ENCODE measurements at regions not wholly inside any gene's neighbourhood (a gene's known extent, or its start where the extent isn't known, plus 50 kb on each side); places are given as distances from the start of the nearest gene placed in this dataset.
A peak's percentile ranks its signal among the peaks of the same experiment; 100 is the strongest.
"Not testable (repeated sequence)": the region's sequence is repeated elsewhere in the genome, so short reads cannot be mapped to it uniquely, and the experiment has no call there.

DNA sequence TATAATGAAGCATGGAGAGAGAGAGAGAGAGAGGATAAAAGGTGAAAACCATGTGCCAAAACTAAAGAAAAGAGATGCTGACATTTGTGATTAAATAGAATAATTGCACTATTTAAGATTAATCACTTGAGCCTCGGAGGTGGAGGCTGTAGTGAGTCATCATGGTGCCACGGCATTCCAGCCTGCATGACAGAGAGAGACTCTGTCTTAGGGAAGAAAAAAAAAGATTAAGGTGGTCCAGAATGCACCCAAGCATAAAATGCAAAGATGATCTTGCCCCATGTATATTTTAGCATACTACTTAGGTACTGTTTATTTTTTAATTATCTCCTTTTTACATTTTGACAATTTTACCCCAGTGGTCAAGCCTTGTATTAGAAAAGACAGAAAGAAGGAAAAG, 742.5 kb downstream of the SPATA31A1 start:
- not testable (repeated sequence) for DNase-seq (ENCODE audit: low read depth in 2 of 2)

DNA sequence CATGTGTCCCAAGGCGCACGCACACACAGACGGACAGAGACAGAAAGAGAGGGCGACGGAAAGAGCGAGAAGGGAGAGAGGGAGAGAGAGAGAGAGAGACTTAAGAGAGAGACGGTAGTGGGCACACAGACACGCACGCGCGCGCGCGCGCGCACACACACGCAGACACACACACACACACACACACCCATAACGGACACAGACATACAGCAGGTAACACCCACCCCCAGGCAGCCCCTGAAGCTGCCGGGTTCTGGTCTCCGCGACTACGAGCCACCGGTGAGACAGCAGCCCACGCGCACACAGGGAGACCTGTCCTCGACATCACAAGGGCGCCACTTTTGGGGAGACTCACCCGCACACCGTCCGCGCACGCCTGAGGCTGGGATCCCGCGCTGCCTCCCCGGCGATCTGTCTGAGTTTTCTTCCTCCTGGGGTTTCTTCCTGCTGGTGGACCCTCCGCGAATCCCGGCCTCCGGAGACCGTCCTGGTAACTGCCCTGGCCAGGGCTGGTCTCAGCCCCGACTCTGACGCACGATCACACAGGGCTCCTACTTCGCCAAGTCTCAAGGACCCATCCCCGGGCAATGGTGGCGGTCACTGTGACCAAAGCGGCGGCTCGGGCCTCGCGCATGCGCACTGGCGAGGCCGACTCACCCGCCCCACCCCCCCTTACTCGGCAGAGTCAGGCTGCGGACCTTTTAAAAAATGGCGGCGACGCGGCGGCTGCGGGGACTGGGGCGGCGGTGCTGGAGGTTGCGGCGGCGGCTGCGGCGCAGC, 750.7 kb downstream of the SPATA31A1 start:
- peak in 1 of 2 donors; percentile 2 for DNase-seq (ENCODE audit: low read depth in 2 of 2)

DNA sequence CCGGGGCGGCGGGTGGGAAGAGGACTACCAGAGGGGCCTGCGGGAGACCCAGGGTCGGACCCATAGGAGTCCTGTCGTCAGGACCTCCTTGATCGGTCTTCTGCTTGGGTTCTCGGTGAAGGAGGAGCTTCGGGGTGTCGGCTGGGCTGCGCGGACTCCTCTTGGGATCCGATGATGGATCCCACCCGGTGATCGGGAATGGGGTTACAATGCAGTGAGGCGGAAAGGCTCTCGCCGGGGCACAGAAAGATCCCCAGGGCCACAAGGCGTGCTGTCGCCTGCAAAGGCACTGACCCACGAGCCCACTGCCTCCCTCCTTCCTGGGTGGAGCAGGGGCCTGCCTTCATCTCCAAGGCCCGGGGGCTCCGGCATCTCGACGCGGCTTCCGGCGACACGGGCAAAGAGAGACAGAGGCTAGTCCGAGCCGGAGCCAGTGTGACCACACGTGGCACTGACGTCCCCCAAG, 751.3 kb downstream of the SPATA31A1 start:
- DNase-seq (ENCODE audit: low read depth in 2 of 2): not testable (repeated sequence)

DNA sequence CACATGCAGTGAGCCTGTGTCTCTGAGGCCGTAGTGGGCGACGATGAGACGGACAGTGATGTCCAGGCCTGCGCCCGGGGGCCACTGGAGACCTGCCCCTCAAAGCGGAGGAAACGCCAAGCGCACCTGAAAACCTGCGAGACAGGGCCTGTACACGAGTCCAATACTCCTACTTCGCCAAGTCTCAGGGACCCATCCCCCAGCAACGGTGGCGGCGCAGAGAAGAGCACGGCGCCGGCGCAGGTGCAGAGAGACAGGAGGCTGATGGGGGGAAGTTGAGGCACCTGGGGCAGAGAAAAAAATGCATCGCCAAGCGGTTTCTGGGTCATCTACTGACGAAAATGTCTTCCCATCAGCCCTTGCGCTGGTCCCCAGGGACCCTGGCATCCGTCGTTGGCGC, 751.8 kb downstream of the SPATA31A1 start:
- DNase-seq (ENCODE audit: low read depth in 2 of 2): not testable (repeated sequence)

DNA sequence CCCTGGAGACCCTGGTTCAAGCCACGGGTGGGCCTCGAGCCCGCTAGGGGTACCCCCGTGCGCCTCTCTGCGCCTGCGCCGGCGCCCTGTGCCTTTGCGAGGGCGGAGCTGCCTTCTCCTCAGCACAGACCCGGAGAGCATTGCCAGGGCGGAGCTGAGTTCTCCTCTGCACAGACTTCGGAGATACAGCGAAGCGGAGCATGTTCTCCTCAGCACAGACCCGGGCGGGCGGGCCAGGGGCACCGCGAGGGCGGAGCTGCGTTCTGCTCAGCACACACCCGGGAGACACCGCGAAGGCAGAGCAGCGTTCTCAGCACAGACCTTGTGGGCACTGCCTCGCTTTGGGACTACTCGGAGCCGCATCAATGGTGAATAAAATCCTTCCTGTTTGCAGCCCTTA, 753.0 kb downstream of the SPATA31A1 start:
- DNase-seq (ENCODE audit: low read depth in 2 of 2): not testable (repeated sequence)

DNA sequence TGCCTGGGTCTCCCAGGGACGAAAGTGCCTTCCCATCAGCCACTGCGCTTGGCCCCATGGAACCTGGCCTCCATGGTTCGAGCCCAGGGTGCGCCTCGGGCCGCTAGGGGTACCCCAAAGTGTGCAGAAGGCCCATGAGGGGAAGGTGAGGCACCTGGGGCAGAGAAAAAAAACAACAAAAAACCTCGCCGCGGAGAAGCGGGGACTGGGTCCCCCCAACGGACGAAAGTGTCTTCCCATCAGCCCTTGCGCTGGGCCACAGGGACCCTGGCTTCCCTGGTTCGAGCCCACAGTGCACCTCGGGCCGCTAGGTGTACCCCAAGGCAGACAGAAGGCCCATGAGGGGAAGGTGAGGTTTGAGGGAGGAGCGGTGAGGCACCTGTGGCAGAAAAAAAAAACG, 755.3 kb downstream of the SPATA31A1 start:
- not testable (repeated sequence) for DNase-seq (ENCODE audit: low read depth in 2 of 2)

DNA sequence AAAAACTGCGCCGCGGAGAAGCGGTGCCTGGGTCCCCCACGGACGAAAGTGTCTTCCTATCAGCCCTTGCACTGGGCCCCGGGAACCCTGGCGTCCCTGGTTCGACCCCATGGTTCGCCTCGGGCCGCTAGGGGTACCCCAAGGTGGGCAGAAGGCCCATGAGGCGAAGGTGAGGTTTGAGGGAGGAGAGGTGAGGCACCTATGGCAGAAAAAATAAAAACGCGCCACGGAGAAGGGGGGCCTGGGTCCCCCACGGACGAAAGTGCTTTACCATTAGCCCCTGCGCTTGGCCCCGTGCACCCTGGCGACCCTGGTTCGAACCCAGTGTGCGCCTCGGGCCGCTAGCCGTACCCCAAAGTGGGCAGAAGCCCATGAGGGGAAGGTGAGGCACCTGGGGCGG, 756.1 kb downstream of the SPATA31A1 start:
- DNase-seq (ENCODE audit: low read depth in 2 of 2): not testable (repeated sequence)

DNA sequence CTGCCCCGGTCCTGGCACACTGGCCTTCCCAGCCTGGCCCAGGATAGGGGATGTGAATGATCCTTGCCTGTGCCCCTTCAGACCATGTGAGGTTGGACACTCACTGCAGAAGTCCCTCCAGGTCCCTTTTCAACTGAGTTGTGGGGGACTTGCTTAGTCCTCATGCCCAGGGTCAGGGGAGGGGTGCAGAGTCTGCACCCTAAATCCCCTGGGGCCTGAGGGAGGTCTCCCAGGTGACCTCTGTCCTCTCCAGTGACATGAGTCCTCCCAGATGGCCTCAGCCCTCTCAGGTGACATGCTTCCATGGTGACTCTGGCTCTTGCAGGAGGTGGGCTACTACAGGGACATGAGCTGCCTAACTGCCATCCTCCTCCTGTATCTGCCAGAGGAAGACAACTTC, 775.1 kb downstream of the SPATA31A1 start:
- DNase-seq (ENCODE audit: low read depth in 2 of 2): not testable (repeated sequence)

DNA sequence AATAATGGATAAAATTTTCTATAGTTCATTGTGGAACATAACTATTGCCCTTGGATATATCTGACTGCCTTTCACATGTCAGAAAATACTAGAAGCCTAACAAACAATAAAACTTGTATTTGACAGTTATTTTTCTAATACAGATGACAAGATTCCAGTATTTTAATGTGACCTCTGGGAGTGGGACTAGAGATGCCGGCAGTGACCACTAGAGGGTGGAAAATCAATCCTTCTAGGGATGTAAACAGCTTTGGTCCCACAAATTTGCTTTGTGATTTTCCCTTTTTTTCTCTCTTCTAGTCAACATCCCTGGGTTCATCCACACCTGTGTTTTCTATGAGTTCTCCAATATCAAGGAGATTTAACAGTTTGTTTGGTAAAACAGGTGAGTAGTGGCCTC, 813.7 kb downstream of the SPATA31A1 start:
- not testable (repeated sequence) for DNase-seq (ENCODE audit: low read depth in 2 of 2)

DNA sequence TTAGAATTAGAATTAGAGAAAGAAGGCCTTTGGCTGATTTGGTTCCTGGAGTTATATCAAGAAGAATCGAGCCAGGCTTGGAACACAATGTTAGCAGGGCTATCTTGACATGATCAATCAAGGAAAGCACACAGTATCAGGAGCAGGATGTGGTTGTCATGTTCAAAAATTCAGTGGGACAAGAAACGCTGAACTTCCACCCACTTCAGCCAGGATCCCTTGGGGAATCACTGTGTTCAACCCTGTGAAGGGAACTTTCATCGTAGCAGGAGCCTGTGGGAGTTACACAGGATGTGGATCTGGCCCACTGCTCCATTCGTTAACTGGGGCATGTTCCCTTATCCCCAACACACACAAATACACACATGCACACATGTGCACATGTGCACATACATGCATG, 817.8 kb downstream of the SPATA31A1 start:
- not testable (repeated sequence) for DNase-seq (ENCODE audit: low read depth in 2 of 2)

DNA sequence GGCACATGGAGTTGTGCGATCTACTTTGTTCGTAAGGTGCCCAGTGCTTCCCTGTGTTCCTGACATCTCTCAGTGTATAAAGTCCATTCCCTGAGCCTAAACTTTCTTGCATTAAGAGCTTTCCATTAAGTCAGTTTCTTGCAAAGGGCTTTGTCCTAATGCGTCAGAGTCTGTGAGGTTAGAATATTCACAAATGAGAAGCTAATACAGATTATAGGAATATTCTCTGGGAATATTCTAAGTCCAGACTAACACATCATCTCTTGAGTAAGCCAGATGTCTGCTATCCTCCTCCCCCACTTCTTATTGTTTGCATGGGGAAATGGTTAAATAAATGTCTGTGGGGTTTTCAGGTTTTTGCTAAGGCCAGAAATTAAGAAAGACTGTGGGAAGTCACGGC, 818.6 kb downstream of the SPATA31A1 start:
- not testable (repeated sequence) for DNase-seq (ENCODE audit: low read depth in 2 of 2)

DNA sequence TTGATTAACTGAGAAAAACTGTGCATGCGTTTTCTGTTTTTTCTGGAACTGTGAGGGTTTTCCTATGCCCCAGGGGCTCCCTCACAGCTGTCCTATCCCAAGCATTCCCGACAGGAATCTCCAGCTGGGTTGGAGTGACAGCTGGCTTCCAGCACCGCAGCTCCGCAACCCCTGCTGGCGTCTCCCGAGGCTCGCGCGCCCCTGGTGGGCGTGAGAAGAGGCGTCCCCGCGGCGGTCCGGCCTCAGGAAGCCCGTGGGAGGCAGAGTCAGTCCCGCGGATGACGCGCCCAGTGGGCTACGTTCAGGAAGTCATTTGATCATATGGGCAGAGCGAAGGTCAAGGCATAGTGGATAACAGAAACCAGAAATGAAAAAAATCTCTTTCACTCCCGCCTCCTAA, 821.9 kb downstream of the SPATA31A1 start:
- DNase-seq (ENCODE audit: low read depth in 2 of 2): not testable (repeated sequence)

DNA sequence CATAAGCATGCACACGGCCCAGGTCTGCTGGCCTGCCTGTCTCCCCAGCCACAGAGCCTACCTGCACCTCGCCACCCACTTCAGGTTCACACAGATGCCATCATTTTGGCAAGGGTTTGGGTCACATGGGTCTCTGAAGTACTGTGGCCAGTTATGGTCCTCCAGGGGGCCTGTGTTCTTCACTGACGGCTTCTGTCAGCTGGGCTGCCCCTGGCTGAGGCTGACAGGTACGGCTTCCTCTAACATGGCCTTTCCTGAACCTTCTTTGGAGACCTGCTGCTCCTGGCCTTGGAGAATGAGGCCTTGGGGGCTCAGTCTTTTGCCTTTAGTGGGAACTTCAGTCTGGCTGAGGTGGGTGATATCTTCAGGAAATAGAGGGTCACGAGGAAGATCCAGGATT, 835.9 kb downstream of the SPATA31A1 start:
- DNase-seq (ENCODE audit: low read depth in 2 of 2): not testable (repeated sequence)

DNA sequence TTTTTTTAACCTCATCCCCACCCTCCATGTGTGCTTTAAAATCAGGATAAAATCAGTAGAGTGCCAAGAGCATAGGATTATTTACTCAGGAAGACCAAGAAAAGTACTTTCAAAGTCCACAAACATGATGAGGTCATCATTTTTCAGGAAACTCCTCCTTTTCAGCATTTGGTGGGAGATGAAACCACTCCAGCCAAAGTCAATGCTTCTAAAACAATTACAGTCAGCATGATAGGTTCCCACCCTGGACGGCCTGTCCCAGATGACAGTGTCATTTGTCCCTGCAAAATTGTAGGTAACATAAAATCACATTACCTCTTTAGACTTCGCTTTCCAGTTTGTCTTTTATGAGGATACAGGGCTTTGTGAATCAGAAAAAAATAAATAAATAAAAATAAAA, 836.7 kb downstream of the SPATA31A1 start:
- not testable (repeated sequence) for DNase-seq (ENCODE audit: low read depth in 2 of 2)

DNA sequence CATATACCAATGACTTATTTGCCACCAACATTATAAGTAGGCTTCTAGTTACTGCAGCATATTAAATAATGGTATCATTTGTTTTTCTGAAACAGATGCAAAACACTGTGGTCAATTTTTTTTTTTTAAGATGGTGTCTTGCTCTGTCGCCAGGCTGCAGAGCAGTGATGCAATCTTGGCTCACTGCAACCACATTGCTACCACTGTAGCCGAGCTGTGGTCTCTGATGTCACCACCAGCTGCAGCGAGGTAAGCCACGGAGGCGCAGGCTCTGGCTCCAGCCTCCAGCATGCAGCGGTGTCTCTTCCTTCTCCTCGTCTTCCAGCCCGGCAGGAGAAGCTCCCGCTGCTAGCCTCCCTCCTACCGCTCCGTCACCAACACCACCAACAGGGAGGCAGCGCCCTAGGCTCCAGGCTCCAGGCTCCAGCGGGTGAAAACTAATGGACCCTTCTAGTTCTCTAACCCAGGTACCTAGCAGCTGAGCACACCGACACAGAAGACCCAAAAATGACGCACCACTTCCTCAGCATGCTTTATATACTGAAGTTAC, 840.8 kb downstream of the SPATA31A1 start:
- DNase-seq (ENCODE audit: low read depth in 2 of 2): not testable (repeated sequence)

DNA sequence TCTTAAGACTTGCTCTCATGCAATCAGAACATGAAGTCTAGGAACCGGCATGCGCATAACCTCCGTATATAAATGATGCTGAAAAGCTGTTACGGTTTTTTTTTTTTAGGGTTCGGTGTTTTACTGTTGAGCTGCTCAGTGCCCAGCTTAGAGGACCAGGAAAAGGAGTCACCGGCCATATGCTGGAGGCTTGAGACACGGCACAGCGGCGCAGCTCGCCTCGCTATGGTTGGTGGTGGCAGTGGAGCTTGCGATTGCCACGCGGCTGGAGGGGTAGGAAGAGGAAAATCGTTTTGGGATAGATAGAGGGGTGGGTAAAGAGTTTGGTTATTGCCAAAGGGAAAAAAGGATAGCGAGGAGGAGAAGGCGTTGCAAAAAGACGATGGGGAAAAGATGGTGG, 841.3 kb downstream of the SPATA31A1 start:
- DNase-seq (ENCODE audit: low read depth in 2 of 2): not testable (repeated sequence)

DNA sequence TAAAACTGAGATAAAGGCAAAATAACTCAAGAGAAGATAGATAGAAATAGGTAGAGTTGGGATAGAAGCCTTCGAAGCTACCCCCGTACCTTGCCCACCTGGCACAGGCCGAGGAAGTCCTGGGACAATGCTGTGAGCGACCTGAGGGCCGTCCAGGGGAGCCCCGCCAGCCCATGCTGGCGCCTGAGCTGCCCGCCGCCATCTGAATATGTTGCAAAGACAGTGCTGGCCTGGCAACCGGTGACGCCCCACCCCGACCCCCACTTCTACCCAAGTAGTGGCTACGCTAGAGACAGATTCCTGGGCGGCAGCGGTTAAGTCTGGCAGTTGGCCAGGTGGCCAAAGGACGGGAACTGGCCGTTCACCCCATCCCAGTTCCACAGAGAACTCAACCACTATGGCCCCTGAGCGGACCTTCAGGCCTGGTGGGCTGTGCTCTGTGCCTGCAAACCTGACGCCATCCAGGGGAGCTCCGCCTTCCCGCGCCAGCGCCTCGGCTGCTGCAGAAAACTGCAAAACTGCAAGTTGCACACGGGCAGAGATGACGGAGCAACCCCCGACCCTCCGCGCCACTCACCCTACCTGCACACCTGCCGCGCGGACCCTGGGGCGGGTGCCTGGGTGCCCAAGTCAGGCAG, 866.2 kb downstream of the SPATA31A1 start:
- not testable (repeated sequence) for DNase-seq (ENCODE audit: low read depth in 2 of 2)

DNA sequence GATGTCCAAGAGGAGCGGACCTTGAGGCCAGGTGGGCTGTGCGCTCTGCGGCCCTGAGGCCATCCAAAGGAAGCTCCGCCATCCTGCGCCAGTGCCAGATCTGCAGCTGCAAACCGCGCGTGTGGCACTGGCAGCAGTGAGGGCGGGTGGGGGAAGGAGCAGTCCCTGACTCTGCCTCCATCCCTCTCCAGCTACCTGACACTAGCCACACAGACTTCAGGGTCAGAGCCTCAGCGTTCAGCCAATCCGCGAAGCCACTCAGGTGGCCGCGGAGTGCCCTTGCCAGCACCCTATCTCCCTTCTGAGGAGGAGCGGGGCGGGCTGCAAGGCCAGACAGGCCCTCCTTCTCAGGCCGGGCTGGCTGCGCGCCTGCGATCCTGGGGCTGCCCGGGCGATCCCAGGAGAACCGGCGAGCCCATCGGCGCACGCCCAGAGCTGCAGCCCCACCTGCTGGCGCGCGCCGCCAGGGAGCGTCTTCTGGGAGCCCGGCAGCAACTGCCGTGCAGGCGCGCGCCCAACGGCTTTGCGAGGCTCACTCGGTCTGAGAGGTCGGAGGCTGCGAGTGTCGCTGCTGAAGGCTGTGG, 867.2 kb downstream of the SPATA31A1 start:
- DNase-seq (ENCODE audit: low read depth in 2 of 2): not testable (repeated sequence)

DNA sequence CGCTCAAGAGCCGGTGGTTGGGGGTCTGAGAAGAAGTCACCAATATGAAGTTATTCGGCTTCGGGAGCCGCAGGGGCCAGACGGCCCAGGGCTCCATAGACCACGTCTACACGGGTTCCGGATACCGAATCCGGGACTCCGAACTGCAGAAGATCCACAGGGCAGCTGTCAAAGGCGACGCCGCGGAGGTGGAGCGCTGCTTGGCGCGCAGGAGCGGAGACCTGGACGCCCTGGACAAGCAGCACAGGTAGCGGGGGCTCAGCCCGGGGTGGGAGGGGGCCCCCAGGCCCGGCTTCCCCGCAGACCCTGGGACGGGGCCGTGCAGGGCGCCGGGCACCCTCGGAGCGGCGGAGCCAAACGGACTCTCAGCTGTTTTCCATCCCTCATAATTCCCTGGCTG, 867.9 kb downstream of the SPATA31A1 start:
- DNase-seq (ENCODE audit: low read depth in 2 of 2): not testable (repeated sequence)

Measured in activated CD8-positive, alpha-beta memory T cell treated with anti-CD3 and anti-CD28 coated beads for 4 hours (primary cell).